HG03135 (cell line): ENCODE measurements at regions not wholly inside any gene's neighbourhood (a gene's known extent, or its start where the extent isn't known, plus 50 kb on each side); places are given as distances from the start of the nearest gene placed in this dataset.

ENCODE experiments used
- ATAC-seq: cut with Tn5 transposase; IDR thresholded peaks from one replicate; pipeline ENCODE4 v1.9.1; 2021; ENCODE audit warnings: mild to moderate bottlenecking, moderate library complexity; ENCODE audit not compliant: unreplicated experiment

GRCh38 chr4:14880805-14881204 is 121.5 kb upstream of the CPEB2 start:
- no peak for ATAC-seq

GRCh38 chr4:14883166-14883565 is 119.1 kb upstream of the CPEB2 start:
- no peak for ATAC-seq

GRCh38 chr4:14883661-14884060 is 118.6 kb upstream of the CPEB2 start:
- no peak for ATAC-seq

- ATAC-seq = no peak
Observed at GRCh38 chr4:14887842-14888433, 114.3 kb upstream of the CPEB2 start.

DNA sequence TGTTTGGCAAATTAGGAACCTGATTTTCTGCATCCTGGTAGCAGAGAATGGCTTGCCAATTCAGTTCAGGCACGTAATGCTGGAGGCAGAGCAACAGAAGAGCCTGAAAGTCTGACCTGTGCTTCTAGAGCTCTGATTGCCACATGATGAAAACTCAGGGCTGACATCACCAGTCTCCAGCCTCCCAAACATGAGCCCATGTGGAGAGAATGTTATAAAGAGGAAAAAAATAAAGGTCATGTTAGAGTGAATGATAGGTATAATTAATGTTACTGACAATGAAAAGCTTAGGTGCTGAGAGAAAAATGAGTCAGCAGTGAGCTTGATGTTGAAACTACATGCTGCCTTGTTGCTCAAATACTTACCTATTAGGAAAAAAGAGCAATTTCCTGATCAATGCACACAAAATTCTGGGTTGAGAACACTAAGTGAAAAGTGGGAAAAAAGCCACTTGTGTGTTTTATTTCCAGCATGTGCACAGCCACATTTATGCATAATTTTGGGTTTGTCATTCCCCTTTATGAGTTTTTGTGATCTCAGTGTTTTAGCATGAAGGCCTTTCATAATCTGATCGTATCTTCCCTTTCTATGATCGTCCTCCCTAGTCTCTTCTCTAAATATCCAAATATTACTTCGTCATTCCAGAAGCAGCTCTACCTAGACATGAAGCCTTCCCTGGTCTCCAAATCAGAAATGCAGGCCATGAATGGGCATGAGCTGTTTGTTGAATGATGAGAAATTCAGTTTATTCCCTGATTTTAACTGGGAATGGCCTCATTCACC is 113.3 kb upstream of the CPEB2 start:
- ATAC-seq = no peak

- ATAC-seq = no peak
Observed at GRCh38 chr4:14892563-14892962, 109.7 kb upstream of the CPEB2 start.

GRCh38 chr4:14893713-14894112 is 108.6 kb upstream of the CPEB2 start:
- ATAC-seq = no peak

DNA sequence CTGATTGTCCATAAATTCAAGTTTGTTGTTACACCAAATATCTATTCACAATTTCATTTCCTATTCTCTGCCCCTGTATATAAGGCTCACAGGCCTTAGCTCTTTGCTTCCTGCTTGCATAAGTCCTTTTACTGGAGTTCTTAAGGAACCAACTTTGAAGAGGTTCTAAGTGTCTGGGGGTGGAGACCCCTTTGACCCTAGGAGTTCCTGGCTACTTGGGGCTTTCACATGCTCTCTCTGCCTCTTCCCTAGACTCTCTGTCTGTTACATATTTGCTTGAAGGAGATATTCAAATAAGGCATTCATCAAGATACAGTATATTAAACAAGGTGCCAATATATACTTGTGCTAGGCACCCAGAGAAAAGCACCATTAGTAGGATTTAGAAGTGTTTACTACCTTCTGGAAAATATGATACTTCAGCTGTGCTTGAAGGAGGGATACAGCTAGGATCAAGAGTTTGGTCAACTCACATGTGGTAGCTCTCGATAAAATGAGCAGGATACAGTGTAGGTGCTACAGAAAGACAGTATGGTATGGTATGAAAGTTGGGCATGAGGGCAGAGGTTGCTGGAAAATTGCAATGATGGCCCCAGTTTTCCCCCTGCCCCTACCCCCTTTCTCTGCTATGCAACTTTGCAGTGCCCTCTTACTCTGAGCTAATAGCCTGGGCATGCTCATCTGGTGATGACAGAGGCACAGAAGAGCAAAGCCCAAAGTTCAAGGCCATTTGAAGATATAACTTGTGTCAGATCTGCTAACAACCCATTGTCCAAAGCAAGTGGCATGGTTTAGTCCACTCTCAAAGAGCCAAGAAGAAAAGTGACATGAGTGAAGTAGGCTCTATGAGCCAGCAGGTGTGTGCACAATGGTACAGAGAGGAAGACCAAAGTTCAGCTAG is 107.6 kb upstream of the CPEB2 start:
- ATAC-seq = no peak

DNA sequence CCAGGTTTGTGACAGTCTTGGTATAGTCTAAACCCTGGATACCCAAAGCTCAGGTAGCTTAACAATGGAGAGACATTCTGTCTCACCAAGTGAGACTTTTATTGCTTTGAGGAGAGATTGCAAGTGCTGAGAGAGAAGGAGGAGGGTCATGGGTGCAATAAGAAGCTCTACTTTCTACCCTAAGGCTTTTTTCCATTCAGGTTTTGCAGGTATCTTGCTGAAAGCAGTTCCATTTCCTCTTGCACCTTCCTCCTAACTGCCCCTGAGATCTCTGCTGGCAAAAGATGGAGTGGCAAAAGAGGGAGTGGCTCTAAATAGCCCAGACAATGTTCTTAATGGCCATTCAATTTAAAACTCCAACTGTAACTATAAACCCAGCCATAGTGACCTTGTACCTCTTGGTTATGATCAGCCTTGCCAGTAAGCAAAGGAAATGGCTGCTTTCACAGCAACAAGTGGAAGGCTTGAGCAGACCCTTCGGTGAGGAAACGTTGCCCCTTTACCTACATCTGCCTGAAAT is 105.6 kb upstream of the CPEB2 start:
- no peak for ATAC-seq

GRCh38 chr4:14897217-14897616 is 105.1 kb upstream of the CPEB2 start:
- no peak for ATAC-seq

DNA sequence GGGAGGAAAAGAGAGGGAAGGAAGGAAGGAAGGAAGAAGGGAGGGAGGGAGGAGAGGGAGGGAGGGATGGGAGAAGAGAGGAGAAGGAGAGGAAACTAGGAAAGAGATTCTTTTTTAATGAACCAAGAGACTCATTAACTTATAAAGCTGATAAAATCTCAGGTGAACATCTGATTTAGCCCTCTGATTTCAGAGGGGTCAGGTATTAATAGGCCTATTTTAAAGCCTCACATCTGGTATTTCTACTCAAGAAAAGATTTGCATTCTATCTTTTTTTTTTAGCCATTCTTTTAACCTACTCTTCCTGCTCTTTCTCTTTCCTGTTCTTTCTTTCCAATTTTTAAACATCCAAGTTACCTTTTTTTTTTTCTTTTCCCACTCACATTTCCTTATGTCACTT is 103.3 kb upstream of the CPEB2 start:
- no peak for ATAC-seq

- no peak for ATAC-seq
Observed at GRCh38 chr4:14902342-14902741, 99.9 kb upstream of the CPEB2 start.

DNA sequence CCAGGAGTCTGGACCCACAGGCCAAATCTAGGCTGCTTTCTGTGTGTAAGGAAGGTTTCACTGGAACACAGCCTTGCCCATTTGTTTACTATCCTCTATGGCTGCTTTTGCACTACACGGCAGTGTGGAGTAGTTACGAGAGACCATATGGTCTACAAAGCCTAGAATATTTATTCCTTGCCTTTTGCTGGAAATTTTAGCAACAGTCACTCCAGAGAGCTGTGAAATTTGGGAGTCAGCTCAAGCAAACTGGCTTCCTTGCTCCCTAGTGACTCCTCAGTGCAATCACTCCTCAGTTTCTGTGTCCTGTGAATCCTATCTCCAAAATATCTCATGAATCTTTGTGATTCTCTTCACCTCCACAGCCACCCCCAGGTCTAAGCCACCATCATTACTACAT is 99.0 kb upstream of the CPEB2 start:
- no peak for ATAC-seq

DNA sequence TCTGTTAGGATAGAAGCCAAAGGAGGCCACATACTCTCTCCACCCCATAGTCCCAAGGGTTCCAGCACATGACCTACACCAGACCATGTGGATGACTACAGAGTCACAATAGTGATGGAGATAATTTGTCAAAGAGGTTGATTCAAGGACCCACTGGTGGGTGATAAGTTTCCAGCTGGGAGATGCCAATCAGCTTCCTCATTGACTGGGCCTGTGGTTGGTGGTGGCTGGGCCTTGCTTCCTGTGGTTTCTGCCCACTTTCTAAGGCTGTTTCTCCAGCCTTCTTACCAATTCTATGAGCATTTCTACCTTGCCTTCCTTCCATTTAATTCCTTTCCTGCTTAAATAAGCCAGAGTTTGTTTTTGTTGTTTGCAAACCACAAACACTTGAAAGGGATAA is 95.5 kb upstream of the CPEB2 start:
- no peak for ATAC-seq

DNA sequence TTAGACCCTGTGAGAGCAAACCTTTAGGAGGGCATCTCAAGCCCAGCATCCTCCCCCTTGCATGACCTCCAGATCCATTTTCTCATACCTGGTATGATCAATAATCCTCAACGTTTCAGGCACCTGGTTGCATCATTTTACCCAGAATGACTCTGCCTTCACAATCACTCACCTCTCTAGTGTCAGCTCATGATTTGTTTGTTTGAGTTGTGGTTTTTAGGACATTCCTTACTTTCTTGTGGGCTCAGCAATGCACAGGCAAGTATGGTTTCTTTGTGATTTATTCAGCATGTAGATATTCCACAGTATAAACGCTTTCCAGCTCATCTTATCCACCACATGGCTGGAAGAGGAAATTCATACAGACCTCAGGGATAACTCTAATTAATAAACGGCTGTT is 93.6 kb upstream of the CPEB2 start:
- no peak for ATAC-seq

DNA sequence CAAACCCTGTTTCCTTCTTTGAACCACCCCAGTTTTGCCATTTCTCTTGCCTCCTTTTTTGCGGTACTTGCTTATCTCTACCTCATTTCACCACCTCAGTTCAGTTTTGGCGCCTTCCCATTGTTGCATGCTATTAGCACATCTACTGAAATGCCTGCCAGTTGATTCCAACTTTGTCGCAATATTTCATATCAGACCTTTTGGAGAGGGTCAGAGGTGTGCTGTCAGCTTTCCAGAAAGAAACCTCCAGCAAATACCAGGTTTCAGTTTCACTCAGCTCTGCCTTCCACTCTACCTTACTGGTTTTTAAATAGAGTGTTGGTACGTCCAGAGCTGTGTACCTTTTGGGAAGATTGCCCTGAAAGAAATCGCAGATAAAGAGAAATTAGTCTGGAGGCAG is 91.9 kb upstream of the CPEB2 start:
- no peak for ATAC-seq

GRCh38 chr4:14912426-14912825 is 89.9 kb upstream of the CPEB2 start:
- ATAC-seq = no peak

DNA sequence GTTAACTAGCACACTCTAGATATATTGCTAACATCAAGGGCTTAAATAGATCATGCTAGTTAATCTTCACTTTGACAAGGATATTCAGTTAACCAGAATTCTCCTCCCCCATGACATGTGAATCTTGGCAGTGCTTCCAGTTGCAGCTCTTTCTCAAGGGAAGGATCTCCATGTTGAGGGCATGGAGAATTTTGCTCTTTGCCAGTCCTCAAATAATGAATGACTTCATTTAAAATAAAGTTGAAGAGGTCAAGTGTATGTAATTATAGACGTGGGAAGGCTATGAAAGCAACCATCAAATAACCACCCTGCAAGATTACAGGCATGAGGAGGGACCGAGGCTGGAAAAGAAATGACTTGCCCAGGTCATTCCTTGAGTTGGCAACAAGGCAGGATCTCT is 87.3 kb upstream of the CPEB2 start:
- ATAC-seq = no peak

DNA sequence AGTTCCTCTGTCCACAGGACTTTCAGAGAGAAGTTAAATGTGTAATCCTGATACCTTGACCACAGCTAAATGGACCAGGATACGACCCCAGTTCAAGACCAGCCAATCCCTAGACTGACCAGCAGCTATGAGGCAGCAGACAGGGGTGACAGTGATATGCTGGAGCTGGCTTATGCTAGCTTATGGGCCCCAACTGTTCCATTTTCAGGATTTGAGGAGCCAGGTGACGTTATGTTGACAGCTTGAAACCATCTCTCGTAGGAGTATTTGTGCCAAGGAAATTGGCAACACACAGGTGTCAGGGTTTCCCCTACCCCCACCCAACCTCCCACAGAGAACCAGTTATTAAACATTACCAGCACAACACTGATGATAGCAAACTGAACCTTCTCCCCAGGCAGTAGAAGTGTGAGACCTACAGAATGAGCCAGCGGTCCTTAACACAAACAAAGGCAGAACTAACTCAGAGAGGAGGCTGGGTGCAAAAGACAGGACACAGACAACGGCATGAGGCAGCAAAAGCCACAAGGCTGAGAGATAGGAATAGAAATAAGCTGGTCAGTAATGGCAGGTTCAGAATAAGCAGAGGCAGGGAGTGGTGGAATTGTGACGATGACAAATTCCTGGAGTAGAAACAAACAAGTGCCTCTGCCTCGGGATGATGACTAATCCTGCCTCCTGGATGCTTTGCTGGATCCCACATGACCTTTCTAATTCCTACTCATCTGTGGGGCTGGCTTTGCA is 85.6 kb upstream of the CPEB2 start:
- ATAC-seq = no peak

- no peak for ATAC-seq
Observed at GRCh38 chr4:14917298-14917633, 85.0 kb upstream of the CPEB2 start.

- ATAC-seq = no peak
Observed at GRCh38 chr4:14918336-14918735, 83.9 kb upstream of the CPEB2 start.
